HTR-8/SVneo (cell line): ENCODE measurements at regions not wholly inside any gene's neighbourhood (a gene's known extent, or its start where the extent isn't known, plus 50 kb on each side); places are given as distances from the start of the nearest gene placed in this dataset.
A peak's percentile ranks its signal among the peaks of the same experiment; 100 is the strongest.

ENCODE experiments used
- DNase-seq: peaks from one replicate; pipeline ENCODE4 v3.0.0; 2011; ENCODE audit warnings: low spot score, mixed read lengths; ENCODE audit not compliant: insufficient read length
- FAIRE-seq: peaks from 2 replicates; lab custom pipeline; 2011; peaks lifted over from hg19 to GRCh38; lab: Jason Lieb, UNC

DNA sequence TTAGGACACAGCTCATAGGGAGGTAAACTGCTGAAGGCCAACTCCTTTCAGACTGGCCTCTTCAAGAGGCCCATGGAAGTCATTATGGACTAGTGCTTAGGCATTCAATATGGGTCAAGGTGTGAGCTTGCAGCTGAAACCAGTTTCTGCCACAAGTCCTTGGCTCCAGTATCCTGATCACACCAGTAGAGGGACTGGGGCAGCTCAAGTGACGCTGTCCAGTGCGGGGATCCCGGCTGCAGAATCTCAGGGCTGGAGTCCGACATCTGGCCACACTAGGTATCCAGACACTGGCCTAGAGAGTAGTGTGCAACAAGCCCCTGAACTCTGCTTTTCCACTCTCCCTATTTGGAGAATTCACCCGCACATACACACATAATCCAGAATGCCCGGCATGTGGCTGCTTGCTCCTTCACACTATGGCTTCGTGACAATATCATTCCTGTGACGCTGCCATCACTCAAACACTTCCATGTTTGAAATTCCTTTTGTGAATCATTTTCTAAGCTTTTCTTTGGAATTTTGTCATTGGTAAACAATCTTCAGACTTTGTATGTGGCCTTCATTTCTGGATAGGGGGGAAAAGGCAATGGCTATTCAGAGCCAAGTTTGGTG is 425.1 kb downstream of the EFNB2 start:
- FAIRE-seq, result no peak
- DNase-seq, result no peak

DNA sequence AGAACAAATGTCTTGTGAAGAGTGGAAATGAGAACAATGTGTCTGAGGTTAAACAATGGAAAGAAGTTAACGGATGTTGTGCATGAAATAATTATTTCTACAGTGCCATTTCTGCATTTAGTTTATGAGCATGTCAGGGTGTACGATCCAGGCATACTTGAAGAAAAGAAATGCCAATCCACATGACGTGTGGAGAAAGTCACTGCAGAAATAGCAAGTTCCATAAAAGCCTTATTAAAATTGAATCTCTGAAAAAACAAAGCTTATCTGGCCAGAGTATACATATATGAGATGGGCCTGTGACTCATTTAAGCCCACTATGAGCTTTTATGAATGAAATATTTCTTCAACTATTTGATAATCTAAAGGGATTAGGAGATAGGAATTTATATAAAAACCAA is 426.1 kb downstream of the EFNB2 start:
- DNase-seq (peak; percentile 3), FAIRE-seq (no peak)

- no peak for DNase-seq
- FAIRE-seq, result no peak
Measured at GRCh38 chr13:106108346-106108745, 427.1 kb downstream of the EFNB2 start.

- FAIRE-seq, result no peak
Measured at GRCh38 chr13:106107061-106107460, 428.4 kb downstream of the EFNB2 start.

DNA sequence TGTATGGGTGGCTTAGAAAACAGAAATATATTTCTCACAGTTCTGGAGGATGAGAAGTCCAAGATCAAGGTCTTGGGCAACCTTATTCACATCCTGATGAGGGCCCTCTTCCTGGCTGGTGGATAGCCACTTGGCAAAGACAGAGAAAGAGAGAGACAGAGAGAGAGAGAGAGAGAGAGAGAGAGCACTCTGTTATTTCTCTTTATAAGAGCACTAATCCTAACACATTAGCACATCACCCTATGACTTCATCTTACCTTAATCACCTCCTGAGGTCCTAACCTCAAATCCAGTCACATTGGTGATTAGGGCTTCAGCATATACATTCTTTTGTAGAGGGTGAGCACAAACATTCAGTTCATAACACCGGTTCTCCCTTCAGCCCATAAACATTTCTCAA is 430.3 kb downstream of the EFNB2 start:
- DNase-seq, result no peak
- FAIRE-seq, result no peak

More at GRCh38 chr13:106107061-106107460, 428.4 kb downstream of the EFNB2 start:
- no peak for DNase-seq

DNA sequence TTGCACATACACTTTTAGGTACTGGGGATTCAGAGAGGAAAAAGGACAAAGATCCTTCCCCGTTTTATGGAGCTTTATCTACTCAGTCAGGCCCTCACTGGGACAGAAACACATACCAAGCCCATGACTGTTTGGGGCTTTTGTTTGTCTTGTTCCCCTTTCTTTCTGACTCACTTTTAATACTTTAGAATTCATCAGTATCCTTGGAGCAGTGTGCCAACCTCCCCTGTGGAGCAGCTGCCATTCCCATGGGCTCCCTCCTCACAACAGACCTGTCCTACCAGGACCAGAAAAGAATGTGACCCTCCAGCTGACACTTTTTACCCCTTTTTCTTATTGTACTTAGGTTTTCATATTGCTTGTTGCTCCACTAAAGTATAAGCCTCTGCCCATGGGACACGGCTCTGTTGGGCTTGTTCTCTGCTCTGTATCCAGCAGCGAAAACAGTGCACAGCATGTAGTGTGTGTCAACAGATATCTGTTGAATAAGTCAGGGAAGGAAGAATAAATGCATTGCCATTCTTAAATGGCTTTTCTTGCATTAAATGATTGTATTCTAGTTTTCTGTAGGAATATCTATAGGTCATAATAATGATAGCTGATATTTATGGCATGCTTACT is 431.1 kb downstream of the EFNB2 start:
- FAIRE-seq, result no peak
- DNase-seq, result peak; percentile 28

DNA sequence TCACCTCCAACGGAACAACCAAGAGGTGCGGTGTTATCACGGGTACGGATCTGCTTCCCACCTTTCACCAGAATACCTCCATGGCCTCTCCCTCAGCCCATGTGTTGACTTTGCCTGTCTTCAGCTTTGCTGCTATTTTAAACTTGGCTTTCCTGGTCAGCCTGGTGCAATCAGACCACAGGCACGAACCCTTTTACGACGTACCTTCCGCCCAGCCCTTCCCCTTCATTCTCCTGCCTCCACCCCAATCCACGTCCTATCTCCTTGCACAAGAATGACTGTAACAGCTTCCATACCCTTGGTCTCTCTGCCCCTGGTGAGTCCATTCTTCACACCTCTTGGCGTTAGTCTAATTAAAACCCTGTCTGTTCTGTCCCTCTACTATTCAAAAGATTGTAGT is 431.7 kb downstream of the EFNB2 start:
- FAIRE-seq, result no peak
- DNase-seq, result no peak

- no peak for FAIRE-seq
Measured at GRCh38 chr13:106102786-106103185, 432.7 kb downstream of the EFNB2 start.

GRCh38 chr13:106101201-106101600 is 434.3 kb downstream of the EFNB2 start:
- DNase-seq (no peak), FAIRE-seq (no peak)

More at GRCh38 chr13:106102786-106103185, 432.7 kb downstream of the EFNB2 start:
- DNase-seq, result no peak

- DNase-seq (no peak), FAIRE-seq (no peak)
Measured at GRCh38 chr13:106100171-106100919, 435.1 kb downstream of the EFNB2 start.

DNA sequence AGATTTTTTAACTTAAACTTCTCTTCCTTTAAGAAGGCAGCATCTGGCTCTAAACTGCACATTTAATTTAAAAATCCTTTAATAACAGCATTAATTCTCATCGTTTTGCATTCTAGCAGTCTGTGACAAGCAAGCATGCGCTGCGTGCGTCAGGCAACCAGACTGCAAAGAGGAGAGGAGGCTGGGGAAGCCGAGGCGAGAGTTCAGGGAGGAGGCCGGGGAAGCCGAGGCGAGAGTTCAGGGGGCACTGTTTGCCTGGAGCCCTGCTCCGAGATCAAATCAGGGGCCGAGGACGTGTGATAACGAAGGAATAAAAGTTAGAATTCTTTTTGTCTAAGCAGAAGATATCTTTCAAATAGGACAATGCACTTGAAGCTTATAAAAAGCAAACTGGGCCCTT is 435.7 kb downstream of the EFNB2 start:
- no peak for FAIRE-seq

DNA sequence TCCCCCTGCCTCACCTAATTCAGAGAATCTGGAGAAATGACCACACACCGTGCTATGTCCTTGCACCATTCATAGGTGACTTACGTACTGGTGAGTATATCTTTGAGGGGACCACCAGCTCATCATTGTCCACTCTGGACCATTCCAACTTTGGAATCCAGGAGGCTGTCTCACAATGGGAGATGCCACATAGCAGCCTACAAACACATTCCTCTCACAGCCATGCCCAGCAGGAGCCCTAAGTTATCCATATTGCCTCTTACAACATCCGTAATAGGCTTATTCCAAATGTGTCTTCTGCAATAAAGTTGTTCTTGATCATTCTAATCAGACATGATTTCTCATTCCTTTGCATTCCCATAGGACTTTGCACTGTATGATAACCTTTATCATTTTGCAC is 436.7 kb downstream of the EFNB2 start:
- no peak for FAIRE-seq
- DNase-seq, result no peak

More for the DNA sequence above, 435.7 kb downstream of the EFNB2 start:
- DNase-seq, result no peak

DNA sequence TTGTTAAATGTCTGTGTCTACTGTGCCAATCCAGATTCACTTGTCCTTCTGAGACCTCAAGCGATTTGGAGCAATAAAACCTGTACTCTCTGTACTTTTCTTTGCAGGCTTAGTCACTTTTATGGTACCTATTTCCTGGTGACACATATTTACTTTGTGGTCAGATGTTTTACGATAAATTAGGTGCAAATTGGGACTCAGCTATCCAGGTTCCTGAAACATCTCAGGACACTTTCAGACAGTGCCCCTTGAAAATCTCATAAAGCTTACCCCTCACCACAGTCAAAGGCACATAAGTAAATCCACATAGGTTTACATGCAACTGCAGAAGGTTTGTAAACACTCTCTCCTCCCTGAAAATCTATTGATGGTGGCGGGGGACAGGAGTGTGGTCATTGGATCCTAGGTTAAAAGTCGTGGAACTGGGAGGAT is 438.8 kb downstream of the EFNB2 start:
- DNase-seq (no peak), FAIRE-seq (no peak)

DNA sequence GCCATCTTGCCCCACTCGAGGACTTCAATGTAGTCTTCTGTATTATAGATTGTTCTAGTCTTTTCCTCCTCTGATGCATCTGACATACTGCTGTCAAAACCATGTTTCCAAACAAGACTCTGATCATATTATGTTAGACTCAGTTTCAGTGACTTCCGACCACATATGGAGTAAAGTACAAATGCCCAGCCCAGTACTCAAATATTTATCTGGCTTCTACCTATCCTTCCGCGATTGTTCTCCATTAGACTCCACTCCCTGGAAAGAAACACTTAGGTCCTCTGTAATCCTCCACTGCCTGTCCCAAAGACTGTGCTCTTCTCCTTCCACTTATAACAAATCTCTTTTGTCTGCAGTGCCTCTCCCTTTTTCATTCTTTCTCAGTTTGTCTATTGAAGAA is 439.5 kb downstream of the EFNB2 start:
- FAIRE-seq (no peak), DNase-seq (no peak)

DNA sequence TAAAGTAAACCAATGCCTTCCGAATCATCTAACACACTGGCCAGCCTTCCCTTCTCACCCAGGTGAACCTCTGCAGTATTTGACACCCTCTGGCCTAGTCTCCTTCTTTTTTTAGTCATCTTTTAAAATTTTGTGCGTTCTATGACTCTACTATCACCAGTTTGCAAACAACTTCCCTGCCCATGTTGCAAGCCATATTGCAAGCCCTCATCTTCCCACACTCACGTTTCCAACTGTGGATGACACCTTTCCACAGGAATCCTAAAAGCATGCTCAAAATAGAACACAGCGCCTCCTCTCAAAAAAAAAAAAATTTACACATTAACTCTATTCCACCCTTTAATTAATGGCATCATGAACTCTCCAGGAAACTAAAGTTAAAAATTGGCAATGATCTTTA is 440.1 kb downstream of the EFNB2 start:
- DNase-seq (no peak), FAIRE-seq (no peak)

DNA sequence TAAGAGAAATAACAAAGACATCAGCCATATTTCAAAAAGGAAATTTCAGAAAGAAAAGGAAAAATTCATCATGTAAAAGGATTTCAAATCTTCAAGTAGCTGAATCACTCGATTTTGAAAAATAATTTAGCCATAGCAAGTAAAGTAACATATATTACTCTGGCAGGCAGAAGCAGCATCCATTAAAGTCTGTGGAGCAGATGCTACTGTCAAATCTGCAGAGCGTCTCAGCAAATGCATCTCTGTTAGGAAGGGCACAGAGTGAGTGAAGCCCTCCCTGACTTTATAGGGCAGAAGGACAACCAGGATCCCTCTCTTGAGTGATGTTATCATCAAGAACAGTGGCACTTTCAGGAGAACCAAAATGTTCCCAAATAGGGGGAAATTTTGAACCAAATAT is 445.5 kb downstream of the EFNB2 start:
- FAIRE-seq, result no peak
- DNase-seq, result no peak

GRCh38 chr13:106089261-106089980 is 446.0 kb downstream of the EFNB2 start:
- FAIRE-seq (no peak), DNase-seq (no peak)

GRCh38 chr13:106088085-106088484 is 447.4 kb downstream of the EFNB2 start:
- DNase-seq (no peak), FAIRE-seq (no peak)

GRCh38 chr13:106087201-106087600 is 448.3 kb downstream of the EFNB2 start:
- FAIRE-seq (no peak), DNase-seq (no peak)

GRCh38 chr13:106083620-106084350 is 451.7 kb downstream of the EFNB2 start:
- no peak for FAIRE-seq

More at GRCh38 chr13:106083620-106084350, 451.7 kb downstream of the EFNB2 start:
- peak; percentile 19 for DNase-seq
